ENCODE measurements at regions not wholly inside any gene's neighbourhood (a gene's known extent, or its start where the extent isn't known, plus 50 kb on each side); places are given as distances from the start of the nearest gene placed in this dataset.
A peak's percentile ranks its signal among the peaks of the same experiment; 100 is the strongest.

GRCh38 chr7:17663061-17663675 is 277.1 kb downstream of the SNX13 start:
- no peak overlapping the region for H3K4me3 ChIP-seq (replicated peaks in 1 of 2; ENCODE audit: low read depth in 1 of 2, low read length in 2 of 2)
- no peak overlapping the region for H3K9ac ChIP-seq (ENCODE audit: low read length)
- intact Hi-C loops (cut with micrococcal nuclease), result no loop called here
- ATAC-seq, result no peak
- no peaks in the 10 kb centered on the region for H4K20me1 ChIP-seq (ENCODE audit: insufficient read depth)
- BruUV-seq (replicated peaks), result no TSS peak
- TF ChIP-seq RAD21 (IDR thresholded peaks at IDR 0.05; ENCODE audit: low read depth), result no peak
- TF ChIP-seq ZNF274 (IDR thresholded peaks at IDR 0.05; ENCODE audit: low read depth, low read length), result no peak
- TF ChIP-seq EGR1 (IDR thresholded peaks at IDR 0.05; ENCODE audit: low read depth), result no peak
- TF ChIP-seq CBX3 (IDR thresholded peaks at IDR 0.05; ENCODE audit: low read depth), result no peak
- no peak for TF ChIP-seq EZH2phosphoT487 (IDR thresholded peaks at IDR 0.05; ENCODE audit: borderline replicate concordance)
- no peak for TF ChIP-seq TCF7L2 (IDR thresholded peaks at IDR 0.05; ENCODE audit: borderline replicate concordance, extremely low read depth, insufficient read depth, insufficient read length)
- TF ChIP-seq MAX (IDR thresholded peaks at IDR 0.05), result no peak
- no peak for TF ChIP-seq ELF1 (IDR thresholded peaks at IDR 0.05; ENCODE audit: borderline replicate concordance, low read depth)
- no peak for TF ChIP-seq YY1 (IDR thresholded peaks at IDR 0.05; ENCODE audit: extremely low read depth, insufficient replicate concordance, low read depth, low read length)
- no peak for TF ChIP-seq REST (IDR thresholded peaks at IDR 0.05; ENCODE audit: low read depth)
- no peak for TF ChIP-seq SP1 (IDR thresholded peaks at IDR 0.05; ENCODE audit: low read depth)
- ChIA-PET RAD21 (ENCODE audit: low non-redundant PET in 1 of 2, low total read pairs in 2 of 2, uncharacterized antibody in 2 of 2, unreplicated experiment in 2 of 2) (no interaction called here), POLR2A (no interaction called here), CTCF (no interaction called here)
- no peak for DNase-seq (ENCODE audit: low read depth, low spot score)
- H3K9me2 ChIP-seq (ENCODE audit: insufficient read depth), result no peaks in the 10 kb centered on the region
- 0 out of 2 replicates have a peak overlapping the region, but pooled peaks have one; percentile 2 for H3K4me2 ChIP-seq (ENCODE audit: low read length)
- H3K36me3 ChIP-seq (ENCODE audit: control insufficient read depth in 1 of 2, insufficient read depth in 2 of 2, low read length in 2 of 2), result no peaks in the 10 kb centered on the region
- no peaks in the 10 kb centered on the region for H3K9me3 ChIP-seq (ENCODE audit: control insufficient read depth in 1 of 2, insufficient read depth in 1 of 2, low read depth in 1 of 2, low read length in 2 of 2)
- no peaks in the 10 kb centered on the region for H3K27me3 ChIP-seq (ENCODE audit: insufficient read depth, low read length)
- no peaks in the 10 kb centered on the region for H3K79me2 ChIP-seq (ENCODE audit: insufficient read depth, low read length)
- H2AFZ ChIP-seq (ENCODE audit: low read depth, low read length, poor library complexity, severe bottlenecking), result no peak overlapping the region
- H3K27ac ChIP-seq (ENCODE audit: low read depth, low read length), result no peak overlapping the region
- peaks cover 3 to 12% of the 10 kb centered on the region in 2 experiments; a peak in 2 of 4 replicates for H3K4me1 ChIP-seq (ENCODE audit: control insufficient read depth in 1 of 2, insufficient read depth in 2 of 2, low read length in 2 of 2)
